ENCODE measurements at regions not wholly inside any gene's neighbourhood (a gene's known extent, or its start where the extent isn't known, plus 50 kb on each side); places are given as distances from the start of the nearest gene placed in this dataset.

GRCh38 chr1:208601561-208601960, 357.4 kb upstream of the PLXNA2 start (continued):
- TF ChIP-seq AEBP2 (tag by site-specific recombination; IDR thresholded peaks at IDR 0.05; ENCODE audit: borderline replicate concordance): no peak
- no peak for TF ChIP-seq ZSCAN18 (tag by site-specific recombination; IDR thresholded peaks at IDR 0.05)
- TF ChIP-seq BCL11B (tag by site-specific recombination; IDR thresholded peaks at IDR 0.05; ENCODE audit: low read depth): no peak
- TF ChIP-seq BCL6B (tag by site-specific recombination; IDR thresholded peaks at IDR 0.05): no peak
- TF ChIP-seq RBAK (tag by site-specific recombination; IDR thresholded peaks at IDR 0.05): no peak
- TF ChIP-seq, protein P1, sequence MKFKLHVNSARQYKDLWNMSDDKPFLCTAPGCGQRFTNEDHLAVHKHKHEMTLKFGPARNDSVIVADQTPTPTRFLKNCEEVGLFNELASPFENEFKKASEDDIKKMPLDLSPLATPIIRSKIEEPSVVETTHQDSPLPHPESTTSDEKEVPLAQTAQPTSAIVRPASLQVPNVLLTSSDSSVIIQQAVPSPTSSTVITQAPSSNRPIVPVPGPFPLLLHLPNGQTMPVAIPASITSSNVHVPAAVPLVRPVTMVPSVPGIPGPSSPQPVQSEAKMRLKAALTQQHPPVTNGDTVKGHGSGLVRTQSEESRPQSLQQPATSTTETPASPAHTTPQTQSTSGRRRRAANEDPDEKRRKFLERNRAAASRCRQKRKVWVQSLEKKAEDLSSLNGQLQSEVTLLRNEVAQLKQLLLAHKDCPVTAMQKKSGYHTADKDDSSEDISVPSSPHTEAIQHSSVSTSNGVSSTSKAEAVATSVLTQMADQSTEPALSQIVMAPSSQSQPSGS (tag by site-specific recombination; IDR thresholded peaks at IDR 0.05; ENCODE audit: low read depth): no peak

- POLR2A ChIA-PET: no interaction called here
- no peak for TF ChIP-seq ZNF121 (tag by site-specific recombination; IDR thresholded peaks at IDR 0.05)
- no peak for TF ChIP-seq KLF7 (tag by site-specific recombination; IDR thresholded peaks at IDR 0.05; ENCODE audit: borderline replicate concordance)
- no peak for TF ChIP-seq SALL2 (tag by site-specific recombination; IDR thresholded peaks at IDR 0.05; ENCODE audit: borderline replicate concordance)
- TF ChIP-seq, protein P2, sequence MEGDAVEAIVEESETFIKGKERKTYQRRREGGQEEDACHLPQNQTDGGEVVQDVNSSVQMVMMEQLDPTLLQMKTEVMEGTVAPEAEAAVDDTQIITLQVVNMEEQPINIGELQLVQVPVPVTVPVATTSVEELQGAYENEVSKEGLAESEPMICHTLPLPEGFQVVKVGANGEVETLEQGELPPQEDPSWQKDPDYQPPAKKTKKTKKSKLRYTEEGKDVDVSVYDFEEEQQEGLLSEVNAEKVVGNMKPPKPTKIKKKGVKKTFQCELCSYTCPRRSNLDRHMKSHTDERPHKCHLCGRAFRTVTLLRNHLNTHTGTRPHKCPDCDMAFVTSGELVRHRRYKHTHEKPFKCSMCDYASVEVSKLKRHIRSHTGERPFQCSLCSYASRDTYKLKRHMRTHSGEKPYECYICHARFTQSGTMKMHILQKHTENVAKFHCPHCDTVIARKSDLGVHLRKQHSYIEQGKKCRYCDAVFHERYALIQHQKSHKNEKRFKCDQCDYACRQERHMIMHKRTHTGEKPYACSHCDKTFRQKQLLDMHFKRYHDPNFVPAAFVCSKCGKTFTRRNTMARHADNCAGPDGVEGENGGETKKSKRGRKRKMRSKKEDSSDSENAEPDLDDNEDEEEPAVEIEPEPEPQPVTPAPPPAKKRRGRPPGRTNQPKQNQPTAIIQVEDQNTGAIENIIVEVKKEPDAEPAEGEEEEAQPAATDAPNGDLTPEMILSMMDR (tag by site-specific recombination; IDR thresholded peaks at IDR 0.05): no peak
- no peak for TF ChIP-seq ZNF112 (tag by site-specific recombination; IDR thresholded peaks at IDR 0.05)
- no peak for TF ChIP-seq ZSCAN23 (tag by site-specific recombination; IDR thresholded peaks at IDR 0.05)
- no peak for TF ChIP-seq IKZF3 (tag by site-specific recombination; IDR thresholded peaks at IDR 0.05)
- no peak for TF ChIP-seq SCRT1 (tag by site-specific recombination; IDR thresholded peaks at IDR 0.05; ENCODE audit: borderline replicate concordance)
- TF ChIP-seq, protein P3, sequence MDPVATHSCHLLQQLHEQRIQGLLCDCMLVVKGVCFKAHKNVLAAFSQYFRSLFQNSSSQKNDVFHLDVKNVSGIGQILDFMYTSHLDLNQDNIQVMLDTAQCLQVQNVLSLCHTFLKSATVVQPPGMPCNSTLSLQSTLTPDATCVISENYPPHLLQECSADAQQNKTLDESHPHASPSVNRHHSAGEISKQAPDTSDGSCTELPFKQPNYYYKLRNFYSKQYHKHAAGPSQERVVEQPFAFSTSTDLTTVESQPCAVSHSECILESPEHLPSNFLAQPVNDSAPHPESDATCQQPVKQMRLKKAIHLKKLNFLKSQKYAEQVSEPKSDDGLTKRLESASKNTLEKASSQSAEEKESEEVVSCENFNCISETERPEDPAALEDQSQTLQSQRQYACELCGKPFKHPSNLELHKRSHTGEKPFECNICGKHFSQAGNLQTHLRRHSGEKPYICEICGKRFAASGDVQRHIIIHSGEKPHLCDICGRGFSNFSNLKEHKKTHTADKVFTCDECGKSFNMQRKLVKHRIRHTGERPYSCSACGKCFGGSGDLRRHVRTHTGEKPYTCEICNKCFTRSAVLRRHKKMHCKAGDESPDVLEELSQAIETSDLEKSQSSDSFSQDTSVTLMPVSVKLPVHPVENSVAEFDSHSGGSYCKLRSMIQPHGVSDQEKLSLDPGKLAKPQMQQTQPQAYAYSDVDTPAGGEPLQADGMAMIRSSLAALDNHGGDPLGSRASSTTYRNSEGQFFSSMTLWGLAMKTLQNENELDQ (tag by site-specific recombination; IDR thresholded peaks at IDR 0.05; ENCODE audit: low read depth): no peak
- no peak for TF ChIP-seq ZSCAN4 (tag by site-specific recombination; IDR thresholded peaks at IDR 0.05)
- TF ChIP-seq, protein P4, sequence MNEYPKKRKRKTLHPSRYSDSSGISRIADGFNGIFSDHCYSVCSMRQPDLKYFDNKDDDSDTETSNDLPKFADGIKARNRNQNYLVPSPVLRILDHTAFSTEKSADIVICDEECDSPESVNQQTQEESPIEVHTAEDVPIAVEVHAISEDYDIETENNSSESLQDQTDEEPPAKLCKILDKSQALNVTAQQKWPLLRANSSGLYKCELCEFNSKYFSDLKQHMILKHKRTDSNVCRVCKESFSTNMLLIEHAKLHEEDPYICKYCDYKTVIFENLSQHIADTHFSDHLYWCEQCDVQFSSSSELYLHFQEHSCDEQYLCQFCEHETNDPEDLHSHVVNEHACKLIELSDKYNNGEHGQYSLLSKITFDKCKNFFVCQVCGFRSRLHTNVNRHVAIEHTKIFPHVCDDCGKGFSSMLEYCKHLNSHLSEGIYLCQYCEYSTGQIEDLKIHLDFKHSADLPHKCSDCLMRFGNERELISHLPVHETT (tag by site-specific recombination; IDR thresholded peaks at IDR 0.05): no peak
- CTCF ChIA-PET: no interaction called here
- no peaks in the 10 kb centered on the region for H3K4me1 ChIP-seq (ENCODE audit: control insufficient read depth, insufficient read depth, low read length)
- no peak overlapping the region for H3K4me3 ChIP-seq (ENCODE audit: low read depth, low read length)
- no peaks in the 10 kb centered on the region for H3K9me3 ChIP-seq (ENCODE audit: control insufficient read depth, insufficient read depth, low read depth, low read length)
- no peak overlapping the region for H3K27ac ChIP-seq (ENCODE audit: extremely low read depth, low read depth, low read length)
- H3K36me3 ChIP-seq (ENCODE audit: control insufficient read depth in 2 of 2, insufficient read depth in 1 of 2, low read length in 2 of 2): no peaks in the 10 kb centered on the region
These were observed 359.5 kb upstream of the PLXNA2 start for GRCh38 chr1:208603721-208604120.
